OCI-LY3 (cell line): ENCODE measurements at regions not wholly inside any gene's neighbourhood (a gene's known extent, or its start where the extent isn't known, plus 50 kb on each side); places are given as distances from the start of the nearest gene placed in this dataset.

Source experiments
- EZH2phosphoT487 ChIP-seq: fragments of 200-600 bp; shearing (Covaris generic); IDR thresholded peaks from 2 replicates; pipeline ENCODE4 v1.6.1; 2018; ENCODE audit warnings: antibody characterized with exemption, mixed run types, low read depth
- TF ChIP-seq, protein P1 (sequence below): fragments of 200-600, 300-600 bp; sonication (generic); IDR thresholded peaks from 2 replicates; pipeline ENCODE4 v1.5.1; 2014; ENCODE audit warnings: antibody characterized with exemption, low read length, low read depth

DNA sequence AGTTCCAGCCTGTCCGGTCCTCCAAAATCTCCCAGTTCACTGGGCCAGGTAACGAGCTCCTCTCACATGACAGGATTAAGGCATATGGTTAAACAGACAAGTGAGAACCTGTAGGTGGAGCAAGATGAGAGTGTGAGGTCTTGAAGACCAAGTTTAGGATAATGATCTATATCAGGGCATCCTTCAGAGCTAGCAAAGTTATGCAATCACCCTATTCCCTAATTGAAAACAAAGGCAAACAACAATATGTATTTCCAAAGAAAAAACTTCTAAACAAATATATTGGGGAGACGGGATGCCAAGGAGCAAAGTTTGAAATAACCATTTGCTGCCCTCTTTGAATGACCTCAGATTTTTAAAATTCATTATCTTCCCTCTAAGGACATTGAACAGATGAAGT lies 571.2 kb downstream of the BCL11B start:
- TF ChIP-seq, protein P1, sequence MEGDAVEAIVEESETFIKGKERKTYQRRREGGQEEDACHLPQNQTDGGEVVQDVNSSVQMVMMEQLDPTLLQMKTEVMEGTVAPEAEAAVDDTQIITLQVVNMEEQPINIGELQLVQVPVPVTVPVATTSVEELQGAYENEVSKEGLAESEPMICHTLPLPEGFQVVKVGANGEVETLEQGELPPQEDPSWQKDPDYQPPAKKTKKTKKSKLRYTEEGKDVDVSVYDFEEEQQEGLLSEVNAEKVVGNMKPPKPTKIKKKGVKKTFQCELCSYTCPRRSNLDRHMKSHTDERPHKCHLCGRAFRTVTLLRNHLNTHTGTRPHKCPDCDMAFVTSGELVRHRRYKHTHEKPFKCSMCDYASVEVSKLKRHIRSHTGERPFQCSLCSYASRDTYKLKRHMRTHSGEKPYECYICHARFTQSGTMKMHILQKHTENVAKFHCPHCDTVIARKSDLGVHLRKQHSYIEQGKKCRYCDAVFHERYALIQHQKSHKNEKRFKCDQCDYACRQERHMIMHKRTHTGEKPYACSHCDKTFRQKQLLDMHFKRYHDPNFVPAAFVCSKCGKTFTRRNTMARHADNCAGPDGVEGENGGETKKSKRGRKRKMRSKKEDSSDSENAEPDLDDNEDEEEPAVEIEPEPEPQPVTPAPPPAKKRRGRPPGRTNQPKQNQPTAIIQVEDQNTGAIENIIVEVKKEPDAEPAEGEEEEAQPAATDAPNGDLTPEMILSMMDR: no peak; the same call in 1 of the 2 replicates
- TF ChIP-seq EZH2phosphoT487: no peak
